Endothelial cell of umbilical vein (primary cell): ENCODE measurements at regions not wholly inside any gene's neighbourhood (a gene's known extent, or its start where the extent isn't known, plus 50 kb on each side); places are given as distances from the start of the nearest gene placed in this dataset.

Experiments
- BruUV-seq: library from RNA; stranded (reverse); fragments of 400-500 nt; replicated peaks from 2 replicates; lab custom pipeline; 2021; lab: Mats Ljungman, UMichigan
- CTCF ChIA-PET: fragments of 300-600, 350-600 bp; sonication (Branson Sonifier 250); formaldehyde crosslinking; loops from one replicate; lab custom pipeline; 2021; ENCODE audit warnings: antibody characterized with exemption, inconsistent platforms; lab: Charles Lee
- POLR2A ChIA-PET: fragments of 300-600, 350-600 bp; sonication (Branson Sonifier 250); formaldehyde crosslinking; loops from one replicate; lab custom pipeline; 2021; ENCODE audit warnings: antibody characterized with exemption, inconsistent platforms; lab: Charles Lee
- DNase-seq: peaks from one replicate; pipeline ENCODE4 v3.0.0-alpha.2; 2011; ENCODE audit warnings: low read depth, low spot score
- FAIRE-seq: peaks from 2 replicates; lab custom pipeline; 2011; peaks lifted over from hg19 to GRCh38; lab: Jason Lieb, UNC
- H2AFZ ChIP-seq: 2 replicates; pipeline ENCODE4 v1.6.0; 2012; ENCODE audit warnings: low read depth, low read length, control low read depth, inconsistent platforms
- H3K27ac ChIP-seq: 2 replicates; pipeline ENCODE4 v1.5.1; 2011; ENCODE audit warnings: low read depth, mild to moderate bottlenecking, control low read depth, low read length, moderate library complexity; ENCODE audit not compliant: insufficient read depth
- H3K27me3 ChIP-seq, 2 experiments: 2 replicates each; pipeline versions ENCODE4 v1.6.0 to v1.6.1; 2011; ENCODE audit warnings: low read length in 2 of 2, mixed read lengths in 1 of 2; ENCODE audit not compliant: control insufficient read depth in 2 of 2, insufficient read depth in 2 of 2
- H3K36me3 ChIP-seq, 2 experiments: 2 replicates in 1 of 2; 3 replicates in 1 of 2; pipeline ENCODE4 v1.5.1; 2011; ENCODE audit warnings: low read length in 2 of 2, mild to moderate bottlenecking in 1 of 2, moderate library complexity in 1 of 2; ENCODE audit not compliant: control insufficient read depth in 2 of 2, insufficient read depth in 2 of 2; ENCODE audit errors: extremely low read depth in 1 of 2
- H3K4me1 ChIP-seq: 3 replicates; pipeline ENCODE4 v1.5.1; 2011; ENCODE audit warnings: mild to moderate bottlenecking, low read length; ENCODE audit not compliant: control insufficient read depth, insufficient read depth; ENCODE audit errors: extremely low read depth
- H3K4me2 ChIP-seq: 2 replicates; pipeline ENCODE4 v1.6.1; 2011; ENCODE audit warnings: low read length, control low read depth, mixed read lengths; ENCODE audit not compliant: insufficient read depth
- H3K4me3 ChIP-seq, 3 experiments: fragments of 200-600 bp in 1 of 3; sonication (generic), shearing (Covaris generic) in 1 of 3; replicated peaks in 1 of 3; 2 replicates each; pipeline ENCODE4 v1.5.1; 2011 to 2016; ENCODE audit warnings: control low read depth in 3 of 3, low read length in 3 of 3, mild to moderate bottlenecking in 2 of 3, inconsistent platforms in 1 of 3, low read depth in 1 of 3, moderate library complexity in 1 of 3; ENCODE audit not compliant: insufficient read depth in 1 of 3
- H3K79me2 ChIP-seq: 2 replicates; pipeline ENCODE4 v1.6.0; 2012; ENCODE audit warnings: low read length, inconsistent platforms; ENCODE audit not compliant: control insufficient read depth, insufficient read depth
- H3K9ac ChIP-seq: replicated peaks from 2 replicates; pipeline ENCODE3; 2011; ENCODE audit warnings: low read length, control low read depth; ENCODE audit not compliant: insufficient read depth; ENCODE audit errors: extremely low read depth
- H3K9me1 ChIP-seq: replicated peaks from 3 replicates; pipeline ENCODE4 v1.6.0; 2011; ENCODE audit warnings: mild to moderate bottlenecking, low read length; ENCODE audit not compliant: control insufficient read depth, insufficient read depth; ENCODE audit errors: extremely low read depth
- H3K9me3 ChIP-seq: replicated peaks from 2 replicates; pipeline ENCODE4 v1.5.1; 2012; ENCODE audit warnings: low read length, inconsistent platforms; ENCODE audit not compliant: control insufficient read depth, insufficient read depth
- H4K20me1 ChIP-seq: replicated peaks from 2 replicates; pipeline ENCODE3; 2011; ENCODE audit warnings: mild to moderate bottlenecking, low read length; ENCODE audit not compliant: control insufficient read depth, insufficient read depth; ENCODE audit errors: extremely low read depth
- GATA2 ChIP-seq: IDR thresholded peaks from 2 replicates; pipeline ENCODE4 v1.7.0; 2011; ENCODE audit warnings: low read depth, mild to moderate bottlenecking, moderate library complexity, mixed read lengths, low read length; ENCODE audit not compliant: insufficient read length, insufficient read depth
- JUN ChIP-seq: IDR thresholded peaks from 2 replicates; pipeline ENCODE4 v1.6.1; 2011; ENCODE audit warnings: borderline replicate concordance, low read depth; ENCODE audit not compliant: insufficient read length, insufficient read depth
- MYC ChIP-seq: IDR thresholded peaks from one replicate; pipeline ENCODE4 v1.6.1; 2011; ENCODE audit warnings: mild to moderate bottlenecking, low read depth, low read length
- dilution Hi-C: fragments of 300-500 bp; cut with MboI; formaldehyde crosslinking; loops from one replicate; pipeline ENCODE4 v1.15.0; 2019; ENCODE audit warnings: low sequenced_read_pairs; ENCODE audit not compliant: extremely low pct_ligation_motif_present
- intact Hi-C: fragments of 100-400 bp; cut with micrococcal nuclease; formaldehyde crosslinking; loops from one replicate; pipeline ENCODE4 v1.10.0; 2022
- TF ChIP-seq, protein P1 (sequence below), 2 donors: IDR thresholded peaks; 1 replicate in 1 of 2; 2 replicates in 1 of 2; pipeline ENCODE4 v1.5.1; 2011; ENCODE audit warnings: low read length in 2 of 2, mild to moderate bottlenecking in 2 of 2, moderate library complexity in 2 of 2, control low read depth in 1 of 2, inconsistent platforms in 1 of 2, low read depth in 1 of 2; ENCODE audit not compliant: insufficient read depth in 1 of 2; ENCODE audit errors: extremely low read depth in 1 of 2
- TF ChIP-seq, protein P2 (sequence below): IDR thresholded peaks from 2 replicates; pipeline ENCODE4 v1.6.1; 2011; ENCODE audit not compliant: insufficient read depth, insufficient read length

DNA sequence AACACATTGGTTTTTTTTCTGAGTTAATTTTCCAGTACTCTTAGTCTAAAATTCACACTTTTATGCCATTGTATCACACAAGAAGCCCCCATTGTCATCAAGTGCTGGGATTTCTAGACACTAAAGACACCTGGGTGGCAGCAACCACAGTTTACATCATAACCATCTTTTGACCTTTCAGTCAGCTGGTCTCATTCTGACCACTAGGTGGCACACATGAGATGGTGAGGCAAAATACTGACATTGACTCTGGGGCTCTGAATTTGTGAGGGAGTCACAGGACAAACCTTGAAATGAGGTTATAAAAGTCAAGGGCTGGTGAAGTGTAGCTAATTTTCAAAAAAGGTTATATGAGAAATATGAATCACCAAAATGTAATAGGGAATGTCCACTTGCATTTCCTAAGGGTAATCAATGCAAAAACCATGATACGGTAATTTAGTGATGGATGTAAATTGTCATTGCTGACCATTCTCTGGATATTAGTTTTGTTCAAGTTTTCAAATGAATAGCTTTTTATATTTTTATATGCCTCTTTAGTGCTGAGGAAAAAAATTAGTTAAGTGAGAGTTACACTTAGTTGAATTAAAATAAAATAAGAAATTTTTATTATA is 229.4 kb downstream of the DMAC1 start:
- Histone ChIP-seq H3K27ac (no peak overlapping the region), H2AFZ (no peak overlapping the region), H3K27me3 (no peaks in the 10 kb centered on the region), H3K9ac (no peak overlapping the region), H4K20me1 (no peaks in the 10 kb centered on the region), H3K9me3 (no peaks in the 10 kb centered on the region), H3K79me2 (no peaks in the 10 kb centered on the region), H3K36me3 (no peaks in the 10 kb centered on the region), H3K4me3 (no peak overlapping the region), H3K4me1 (no peaks in the 10 kb centered on the region), H3K4me2 (no peak overlapping the region), H3K9me1 (no peaks in the 10 kb centered on the region)
- DNase-seq (peak; percentile 58), FAIRE-seq (peak; percentile 88)
- ChIA-PET CTCF (interaction anchor here (0.9 to 2.5 kb wide), 9 partner anchors 88 to 1789 kb away, joined by 3 to 40 read pairs (median 3); no protein-coding TSS in a partner anchor), POLR2A (no interaction called here)
- TF ChIP-seq MYC (no peak), GATA2 (no peak), JUN (no peak)
- TF ChIP-seq, protein P1, sequence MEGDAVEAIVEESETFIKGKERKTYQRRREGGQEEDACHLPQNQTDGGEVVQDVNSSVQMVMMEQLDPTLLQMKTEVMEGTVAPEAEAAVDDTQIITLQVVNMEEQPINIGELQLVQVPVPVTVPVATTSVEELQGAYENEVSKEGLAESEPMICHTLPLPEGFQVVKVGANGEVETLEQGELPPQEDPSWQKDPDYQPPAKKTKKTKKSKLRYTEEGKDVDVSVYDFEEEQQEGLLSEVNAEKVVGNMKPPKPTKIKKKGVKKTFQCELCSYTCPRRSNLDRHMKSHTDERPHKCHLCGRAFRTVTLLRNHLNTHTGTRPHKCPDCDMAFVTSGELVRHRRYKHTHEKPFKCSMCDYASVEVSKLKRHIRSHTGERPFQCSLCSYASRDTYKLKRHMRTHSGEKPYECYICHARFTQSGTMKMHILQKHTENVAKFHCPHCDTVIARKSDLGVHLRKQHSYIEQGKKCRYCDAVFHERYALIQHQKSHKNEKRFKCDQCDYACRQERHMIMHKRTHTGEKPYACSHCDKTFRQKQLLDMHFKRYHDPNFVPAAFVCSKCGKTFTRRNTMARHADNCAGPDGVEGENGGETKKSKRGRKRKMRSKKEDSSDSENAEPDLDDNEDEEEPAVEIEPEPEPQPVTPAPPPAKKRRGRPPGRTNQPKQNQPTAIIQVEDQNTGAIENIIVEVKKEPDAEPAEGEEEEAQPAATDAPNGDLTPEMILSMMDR (IDR thresholded peaks at IDR 0.05; ENCODE audit: extremely low read depth in 1 of 2, insufficient read depth in 1 of 2, low read depth in 1 of 2, low read length in 2 of 2), result peak; percentile 79
- TF ChIP-seq, protein P2, sequence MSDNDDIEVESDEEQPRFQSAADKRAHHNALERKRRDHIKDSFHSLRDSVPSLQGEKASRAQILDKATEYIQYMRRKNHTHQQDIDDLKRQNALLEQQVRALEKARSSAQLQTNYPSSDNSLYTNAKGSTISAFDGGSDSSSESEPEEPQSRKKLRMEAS, result no peak
- intact Hi-C loops, result loop anchor here (1.0 to 5.0 kb wide), 7 partner anchors 88 to 1783 kb away; partner anchors contain the start of gene DMAC1
- dilution Hi-C loops, result no loop called here
- no TSS peak for BruUV-seq
